H1 (cell line): ENCODE measurements at regions not wholly inside any gene's neighbourhood (a gene's known extent, or its start where the extent isn't known, plus 50 kb on each side); places are given as distances from the start of the nearest gene placed in this dataset.

Source experiments
- CTCF ChIA-PET: fragments of 300-600 bp; sonication (Branson Sonifier 250); formaldehyde crosslinking; loops from one replicate; lab custom pipeline; 2021; ENCODE audit not compliant: partially characterized antibody; lab: Charles Lee
- POLR2A ChIA-PET: fragments of 300-600 bp; sonication (Branson Sonifier 250); formaldehyde crosslinking; loops from one replicate; lab custom pipeline; 2021; ENCODE audit warnings: inconsistent platforms; ENCODE audit not compliant: partially characterized antibody; lab: Charles Lee
- DNase-seq, 2 experiments: peaks; one replicate each; pipeline versions ENCODE4 v3.0.0 to v3.0.0-alpha.2; 2010 to 2022; ENCODE audit warnings: low spot score in 2 of 2, low read depth in 1 of 2, mixed read lengths in 1 of 2
- FAIRE-seq: peaks from 2 replicates; lab custom pipeline; 2011; peaks lifted over from hg19 to GRCh38; lab: Jason Lieb, UNC
- H2AFZ ChIP-seq: 2 replicates; pipeline ENCODE4 v1.8.1; 2012; ENCODE audit warnings: low read length, inconsistent platforms
- H2AK5ac ChIP-seq: 2 replicates; pipeline ENCODE4 v1.6.1; 2013; ENCODE audit warnings: low read depth, low read length
- H2BK120ac ChIP-seq: replicated peaks from 2 replicates; pipeline ENCODE3; 2013; ENCODE audit warnings: low read depth, low read length, inconsistent platforms
- H2BK12ac ChIP-seq: 2 replicates; pipeline ENCODE4 v1.6.1; 2013; ENCODE audit warnings: low read depth, low read length
- H2BK15ac ChIP-seq: 2 replicates; pipeline ENCODE4 v1.6.1; 2013; ENCODE audit warnings: low read length
- H2BK20ac ChIP-seq: 2 replicates; pipeline ENCODE4 v1.6.1; 2013; ENCODE audit warnings: low read length
- H2BK5ac ChIP-seq: 2 replicates; pipeline ENCODE4 v1.6.1; 2013; ENCODE audit warnings: low read depth, low read length
- H3K14ac ChIP-seq: 2 replicates; pipeline ENCODE4 v1.6.1; 2013; ENCODE audit warnings: inconsistent platforms; ENCODE audit not compliant: insufficient read length
- H3K18ac ChIP-seq: 2 replicates; pipeline ENCODE4 v1.6.1; 2013; ENCODE audit warnings: low read length; ENCODE audit errors: extremely low read depth
- H3K23ac ChIP-seq: 2 replicates; pipeline ENCODE4 v1.6.1; 2013; ENCODE audit warnings: inconsistent platforms; ENCODE audit not compliant: insufficient read length
- H3K23me2 ChIP-seq: 2 replicates; pipeline ENCODE4 v1.6.1; 2013; ENCODE audit warnings: low read depth, low read length
- H3K27ac ChIP-seq: 2 replicates; pipeline ENCODE4 v1.6.1; 2011; ENCODE audit warnings: low read depth, low read length, inconsistent platforms
- H3K27me3 ChIP-seq, 4 experiments: replicated peaks in 1 of 4; 1 replicate in 1 of 4; 2 replicates in 3 of 4; pipeline versions ENCODE4 v1.6.1 to v1.8.1; 2011 to 2013; ENCODE audit warnings: low read length in 3 of 4, mild to moderate bottlenecking in 3 of 4, inconsistent platforms in 2 of 4, mixed read lengths in 2 of 4, moderate library complexity in 1 of 4; ENCODE audit not compliant: control insufficient read depth in 3 of 4, insufficient read depth in 3 of 4; ENCODE audit errors: extremely low read depth in 1 of 4
- H3K36me3 ChIP-seq, 4 experiments: 2 replicates each; pipeline versions ENCODE4 v1.6.1 to v1.8.1; 2011 to 2013; ENCODE audit warnings: mild to moderate bottlenecking in 4 of 4, low read length in 3 of 4, moderate library complexity in 2 of 4, control low read depth in 1 of 4, inconsistent platforms in 1 of 4; ENCODE audit not compliant: insufficient read depth in 4 of 4, control insufficient read depth in 2 of 4
- H3K4ac ChIP-seq: replicated peaks from 2 replicates; pipeline ENCODE3; 2013; ENCODE audit warnings: low read length, low read depth, mixed read lengths, inconsistent platforms; ENCODE audit not compliant: insufficient read length
- H3K4me1 ChIP-seq, 4 experiments: replicated peaks in 1 of 4; 1 replicate in 1 of 4; 2 replicates in 3 of 4; pipeline versions ENCODE4 v1.6.1 to v1.8.1; 2011 to 2013; ENCODE audit warnings: low read length in 3 of 4, inconsistent platforms in 2 of 4, mixed read lengths in 1 of 4; ENCODE audit not compliant: insufficient read depth in 4 of 4, control insufficient read depth in 3 of 4
- H3K4me2 ChIP-seq, 2 experiments: 2 replicates each; pipeline versions ENCODE4 v1.6.1 to v1.8.1; 2011 to 2013; ENCODE audit warnings: low read depth in 2 of 2, low read length in 2 of 2, control low read depth in 1 of 2, inconsistent platforms in 1 of 2, mild to moderate bottlenecking in 1 of 2; ENCODE audit not compliant: insufficient read depth in 1 of 2
- H3K4me3 ChIP-seq, 4 experiments: fragments of 200-600, 300-600 bp in 1 of 4; sonication (generic), shearing (Covaris generic), sonication (Bioruptor Twin) in 1 of 4; 2 replicates each; pipeline versions ENCODE4 v1.5.1 to v1.8.1; 2011 to 2016; ENCODE audit warnings: low read length in 4 of 4, low read depth in 3 of 4, control low read depth in 2 of 4, inconsistent platforms in 2 of 4, mild to moderate bottlenecking in 2 of 4, mixed read lengths in 1 of 4, moderate library complexity in 1 of 4; ENCODE audit not compliant: insufficient read depth in 2 of 4; ENCODE audit errors: extremely low read depth in 1 of 4
- H3K56ac ChIP-seq: replicated peaks from 2 replicates; pipeline ENCODE3; 2013; ENCODE audit warnings: low read depth, mild to moderate bottlenecking, mixed read lengths, low read length, inconsistent platforms; ENCODE audit not compliant: insufficient read length
- H3K79me1 ChIP-seq: 2 replicates; pipeline ENCODE4 v1.6.1; 2013; ENCODE audit warnings: low read depth, low read length, control low read depth
- H3K79me2 ChIP-seq, 2 experiments: 2 replicates each; pipeline versions ENCODE4 v1.6.1 to v1.8.1; 2012 to 2013; ENCODE audit warnings: low read length in 2 of 2, mild to moderate bottlenecking in 2 of 2, inconsistent platforms in 1 of 2; ENCODE audit not compliant: insufficient read depth in 2 of 2, control insufficient read depth in 1 of 2
- H3K9ac ChIP-seq, 4 experiments: replicated peaks in 1 of 4; 1 replicate in 1 of 4; 2 replicates in 3 of 4; pipeline versions ENCODE4 v1.6.1 to v1.8.1; 2011 to 2013; ENCODE audit warnings: low read depth in 3 of 4, low read length in 3 of 4, control low read depth in 2 of 4, mild to moderate bottlenecking in 2 of 4, moderate library complexity in 2 of 4, inconsistent platforms in 1 of 4; ENCODE audit errors: extremely low read depth in 1 of 4
- H3K9me3 ChIP-seq, 2 experiments: 2 replicates each; pipeline versions ENCODE4 v1.6.1 to v1.8.1; 2012 to 2013; ENCODE audit warnings: mild to moderate bottlenecking in 2 of 2, moderate library complexity in 2 of 2, control low read depth in 1 of 2, inconsistent platforms in 1 of 2, low read depth in 1 of 2, low read length in 1 of 2, mixed read lengths in 1 of 2; ENCODE audit not compliant: insufficient read depth in 2 of 2
- H4K20me1 ChIP-seq, 2 experiments: replicated peaks in 1 of 2; 2 replicates each; pipeline versions ENCODE3 to v1.8.1; 2011 to 2013; ENCODE audit warnings: inconsistent platforms in 2 of 2, low read length in 2 of 2, mild to moderate bottlenecking in 1 of 2; ENCODE audit not compliant: insufficient read depth in 2 of 2, control insufficient read depth in 1 of 2
- H4K5ac ChIP-seq: 2 replicates; pipeline ENCODE4 v1.6.1; 2013; ENCODE audit warnings: low read length, low read depth, mixed read lengths, inconsistent platforms; ENCODE audit not compliant: insufficient read length
- H4K8ac ChIP-seq: 2 replicates; pipeline ENCODE4 v1.8.0; 2013; ENCODE audit warnings: mild to moderate bottlenecking, moderate library complexity, low read length, inconsistent platforms; ENCODE audit not compliant: insufficient read depth; ENCODE audit errors: extremely low read depth
- H4K91ac ChIP-seq: replicated peaks from 2 replicates; pipeline ENCODE3; 2013; ENCODE audit warnings: low read length, mixed read lengths, inconsistent platforms; ENCODE audit not compliant: insufficient read length
- BACH1 ChIP-seq: IDR thresholded peaks from 2 replicates; pipeline ENCODE4 v1.6.1; 2012; ENCODE audit warnings: low read length, improper control_type of control experiment
- CREB1 ChIP-seq: IDR thresholded peaks from 2 replicates; pipeline ENCODE4 v1.6.1; 2012; ENCODE audit warnings: inconsistent platforms
- EZH2 ChIP-seq: fragments of 200-600 bp; sonication (generic); IDR thresholded peaks from 2 replicates; pipeline ENCODE4 v1.7.1; 2012; ENCODE audit warnings: low read depth, mild to moderate bottlenecking, moderate library complexity, low read length, inconsistent platforms; ENCODE audit not compliant: severe bottlenecking
- FOSL1 ChIP-seq: IDR thresholded peaks from 2 replicates; pipeline ENCODE4 v1.6.1; 2011; ENCODE audit warnings: mild to moderate bottlenecking, low read depth, low read length, moderate library complexity; ENCODE audit not compliant: insufficient read depth
- GTF2F1 ChIP-seq: IDR thresholded peaks from 2 replicates; pipeline ENCODE4 v1.6.1; 2012; ENCODE audit warnings: low read depth, low read length, improper control_type of control experiment, borderline replicate concordance
- JUN ChIP-seq: IDR thresholded peaks from 2 replicates; pipeline ENCODE4 v1.6.1; 2011; ENCODE audit warnings: low read depth, mild to moderate bottlenecking, improper control_type of control experiment, low read length
- MAFK ChIP-seq: IDR thresholded peaks from 2 replicates; pipeline ENCODE4 v1.6.1; 2012; ENCODE audit warnings: low read depth, mild to moderate bottlenecking, improper control_type of control experiment, low read length
- POU5F1 ChIP-seq: IDR thresholded peaks from 2 replicates; pipeline ENCODE4 v1.6.1; 2011; ENCODE audit warnings: low read depth, mild to moderate bottlenecking, low read length, moderate library complexity
- RAD21 ChIP-seq, 2 experiments: IDR thresholded peaks in 1 of 2; conservative IDR thresholded peaks in 1 of 2; 2 replicates each; pipeline ENCODE4 v1.6.1; 2011; ENCODE audit warnings: low read depth in 2 of 2, low read length in 2 of 2, improper control_type of control experiment in 1 of 2, inconsistent platforms in 1 of 2, mild to moderate bottlenecking in 1 of 2, moderate library complexity in 1 of 2
- SIX5 ChIP-seq: IDR thresholded peaks from 2 replicates; pipeline ENCODE4 v1.6.1; 2011; ENCODE audit warnings: mild to moderate bottlenecking, low read depth, low read length
- TAF7 ChIP-seq: optimal IDR thresholded peaks from 2 replicates; pipeline ENCODE3; 2011; ENCODE audit warnings: low read depth, mild to moderate bottlenecking, inconsistent platforms, low read length, moderate library complexity, borderline replicate concordance
- TBP ChIP-seq: IDR thresholded peaks from 2 replicates; pipeline ENCODE4 v1.6.1; 2011; ENCODE audit warnings: low read depth, low read length, improper control_type of control experiment
- YY1 ChIP-seq: IDR thresholded peaks from 2 replicates; pipeline ENCODE4 v1.6.1; 2011; ENCODE audit warnings: low read depth, mild to moderate bottlenecking, low read length
- WGBS, 2 experiments: shearing (Covaris generic) in 1 of 2; methylation state at CpG; one replicate each; pipeline versions ENCODE4 v1.1.6 to v1.1.7; 2013 to 2015; ENCODE audit warnings: low lambda C conversion rate in 2 of 2, mixed read lengths in 2 of 2, inconsistent platforms in 1 of 2, low coverage in 1 of 2, missing lambda C conversion rate in 1 of 2; ENCODE audit not compliant: insufficient replicate concordance in 2 of 2, insufficient coverage in 1 of 2, insufficient read length in 1 of 2; ENCODE audit errors: extremely low coverage in 1 of 2, missing lambda C conversion rate in 1 of 2; 5-methylcytosine and 5-hydroxymethylcytosine counted together
- TF ChIP-seq, protein P1 (sequence below): IDR thresholded peaks from 2 replicates; pipeline ENCODE4 v1.6.1; 2011; ENCODE audit warnings: low read depth, mild to moderate bottlenecking, low read length; ENCODE audit not compliant: insufficient read depth

DNA sequence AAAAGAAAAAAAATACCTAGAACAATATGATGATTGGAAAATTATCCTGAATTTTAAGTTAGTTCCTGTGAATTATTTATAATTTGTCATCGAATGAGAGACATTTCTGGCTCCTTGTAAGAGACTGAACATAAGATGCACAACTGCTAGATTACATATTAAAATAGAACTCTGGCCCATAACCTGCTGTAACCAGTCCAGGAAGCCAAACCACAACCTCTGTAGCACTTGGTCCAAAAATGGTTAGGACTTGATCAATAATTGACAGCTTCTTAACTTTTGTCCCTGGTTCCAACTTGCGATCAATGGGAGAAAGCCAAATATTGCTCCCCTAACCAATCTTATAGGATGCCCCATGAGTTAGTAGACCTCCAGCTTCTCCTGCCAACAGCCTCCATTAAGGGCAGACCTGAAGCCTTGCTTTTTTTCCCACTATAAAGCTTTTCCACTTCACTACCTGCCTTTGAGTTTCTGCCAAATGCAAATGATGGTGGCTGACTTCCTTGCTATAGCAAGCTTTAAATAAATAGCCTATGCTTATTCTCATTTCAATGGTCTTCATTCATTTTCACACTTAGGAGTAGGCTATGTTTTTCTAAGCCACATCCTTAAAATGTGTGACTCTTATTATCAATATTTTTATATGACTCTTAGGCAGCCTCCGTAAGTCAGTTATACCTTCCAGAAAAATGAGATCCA is 224.0 kb upstream of the ARHGEF26 start:
- no peak overlapping the region for H3K4me3 ChIP-seq
- DNase-seq (no peak), FAIRE-seq (no peak)
- no peaks in the 10 kb centered on the region for H3K9me3 ChIP-seq
- ChIA-PET POLR2A (no interaction called here), CTCF (no interaction called here)
- H2BK15ac ChIP-seq, result no peak overlapping the region
- 61% methylated on average over 3 of the region's 3 CpGs; no CpG with 5 or more reads in 1 of the 2 experiments for WGBS, 2 experiments
- no peaks in the 10 kb centered on the region for H4K20me1 ChIP-seq
- H2BK5ac ChIP-seq, result no peak overlapping the region
- no peak overlapping the region for H3K9ac ChIP-seq
- H2BK120ac ChIP-seq, result no peak overlapping the region
- H2BK20ac ChIP-seq, result no peak overlapping the region
- H4K91ac ChIP-seq, result no peak overlapping the region
- H4K5ac ChIP-seq, result no peak overlapping the region
- no peak overlapping the region for H2AFZ ChIP-seq
- H3K14ac ChIP-seq, result no peak overlapping the region
- H2BK12ac ChIP-seq, result no peak overlapping the region
- no peak overlapping the region for H3K27ac ChIP-seq
- no peak overlapping the region for H3K56ac ChIP-seq
- H3K4me2 ChIP-seq, result no peak overlapping the region
- no peaks in the 10 kb centered on the region for H3K23me2 ChIP-seq
- H4K8ac ChIP-seq, result no peak overlapping the region
- H3K27me3 ChIP-seq, result no peaks in the 10 kb centered on the region
- no peak overlapping the region for H3K18ac ChIP-seq
- no peaks in the 10 kb centered on the region for H3K79me1 ChIP-seq
- H3K79me2 ChIP-seq, result no peaks in the 10 kb centered on the region
- no peak overlapping the region for H2AK5ac ChIP-seq
- H3K4ac ChIP-seq, result no peak overlapping the region
- H3K4me1 ChIP-seq, result no peaks in the 10 kb centered on the region; a peak in 1 of 7 replicates
- no peaks in the 10 kb centered on the region for H3K36me3 ChIP-seq
- H3K23ac ChIP-seq, result no peak overlapping the region
- TF ChIP-seq, protein P1, sequence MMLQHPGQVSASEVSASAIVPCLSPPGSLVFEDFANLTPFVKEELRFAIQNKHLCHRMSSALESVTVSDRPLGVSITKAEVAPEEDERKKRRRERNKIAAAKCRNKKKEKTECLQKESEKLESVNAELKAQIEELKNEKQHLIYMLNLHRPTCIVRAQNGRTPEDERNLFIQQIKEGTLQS, result no peak
- TF ChIP-seq MAFK (no peak), JUN (no peak), POU5F1 (no peak), GTF2F1 (no peak), TAF7 (no peak), BACH1 (no peak), TBP (no peak), SIX5 (no peak), EZH2 (no peak), RAD21 (IDR thresholded peaks at IDR 0.05 in 1 of 2, conservative IDR thresholded peaks at IDR 0.05 in 1 of 2; ENCODE audit: low read depth in 2 of 2, low read length in 2 of 2) (no peak), YY1 (no peak), FOSL1 (no peak), CREB1 (no peak)
